ENCODE measurements at regions not wholly inside any gene's neighbourhood (a gene's known extent, or its start where the extent isn't known, plus 50 kb on each side); places are given as distances from the start of the nearest gene placed in this dataset.

GRCh38 chr20:52829111-52829510 is 143.0 kb upstream of the TSHZ2 start:
- Mint-ChIP-seq H3K4me3 (no peak overlapping the region), H3K9me3 (peaks cover 10% of the 10 kb centered on the region), H3K27ac (no peak overlapping the region), H3K36me3 (no peaks in the 10 kb centered on the region), H3K4me1 (ENCODE audit: unreplicated experiment) (no peaks in the 10 kb centered on the region), H3K27me3 (no peaks in the 10 kb centered on the region)
- TF ChIP-seq CTCF (conservative IDR thresholded peaks at IDR 0.05), result no peak
- DNase-seq (ENCODE audit: extremely low spot score, unreplicated experiment), result no peak

GRCh38 chr20:52828199-52828598 is 144.0 kb upstream of the TSHZ2 start:
- no peak overlapping the region for H3K27ac Mint-ChIP-seq
- peaks cover 10% of the 10 kb centered on the region for H3K9me3 Mint-ChIP-seq
- H3K4me1 Mint-ChIP-seq (ENCODE audit: unreplicated experiment), result no peaks in the 10 kb centered on the region
- no peak for DNase-seq (ENCODE audit: extremely low spot score, unreplicated experiment)
- no peak for TF ChIP-seq CTCF (conservative IDR thresholded peaks at IDR 0.05)
- no peaks in the 10 kb centered on the region for H3K36me3 Mint-ChIP-seq
- H3K4me3 Mint-ChIP-seq, result no peak overlapping the region
- H3K27me3 Mint-ChIP-seq, result no peaks in the 10 kb centered on the region

- H3K27ac Mint-ChIP-seq, result no peak overlapping the region
- H3K4me1 Mint-ChIP-seq (ENCODE audit: unreplicated experiment), result no peaks in the 10 kb centered on the region
- no peak for DNase-seq (ENCODE audit: extremely low spot score, unreplicated experiment)
- no peaks in the 10 kb centered on the region for H3K27me3 Mint-ChIP-seq
- no peak overlapping the region for H3K4me3 Mint-ChIP-seq
- TF ChIP-seq CTCF (conservative IDR thresholded peaks at IDR 0.05), result no peak
- no peaks in the 10 kb centered on the region for H3K36me3 Mint-ChIP-seq
- H3K9me3 Mint-ChIP-seq, result peaks cover 10% of the 10 kb centered on the region
Observed at GRCh38 chr20:52826722-52827121, 145.4 kb upstream of the TSHZ2 start.

- no peaks in the 10 kb centered on the region for H3K4me1 Mint-ChIP-seq (ENCODE audit: unreplicated experiment)
- peaks cover 10% of the 10 kb centered on the region for H3K9me3 Mint-ChIP-seq
- H3K27ac Mint-ChIP-seq, result no peak overlapping the region
- H3K36me3 Mint-ChIP-seq, result no peaks in the 10 kb centered on the region
- no peaks in the 10 kb centered on the region for H3K27me3 Mint-ChIP-seq
- H3K4me3 Mint-ChIP-seq, result no peak overlapping the region
- TF ChIP-seq CTCF (conservative IDR thresholded peaks at IDR 0.05), result no peak
- DNase-seq (ENCODE audit: extremely low spot score, unreplicated experiment), result no peak
Observed at GRCh38 chr20:52826321-52826720, 145.8 kb upstream of the TSHZ2 start.

GRCh38 chr20:52824494-52825216 is 147.5 kb upstream of the TSHZ2 start:
- no peaks in the 10 kb centered on the region for H3K4me1 Mint-ChIP-seq (ENCODE audit: unreplicated experiment)
- H3K27me3 Mint-ChIP-seq, result no peaks in the 10 kb centered on the region
- H3K27ac Mint-ChIP-seq, result no peak overlapping the region
- DNase-seq (ENCODE audit: extremely low spot score, unreplicated experiment), result no peak
- H3K36me3 Mint-ChIP-seq, result no peaks in the 10 kb centered on the region
- peaks cover 5% of the 10 kb centered on the region for H3K9me3 Mint-ChIP-seq
- no peak overlapping the region for H3K4me3 Mint-ChIP-seq
- TF ChIP-seq CTCF (conservative IDR thresholded peaks at IDR 0.05), result no peak

Data from type B pancreatic cell (in vitro differentiated cells).